Activated B cell treated with CpG ODN at 0.5 μM for 24 hours (primary cell): ENCODE measurements at regions not wholly inside any gene's neighbourhood (a gene's known extent, or its start where the extent isn't known, plus 50 kb on each side); places are given as distances from the start of the nearest gene placed in this dataset.

Experiments
- ATAC-seq: fragments of 200-7000 bp; cut with Tn5 transposase; one replicate; pipeline ENCODE4 v1.10.0; 2021; ENCODE audit warnings: low read depth, mild to moderate bottlenecking, moderate library complexity
- CTCF ChIA-PET: fragments of 350-600 bp; sonication (Branson Sonifier 250); formaldehyde crosslinking; loops from one replicate; lab custom pipeline; 2021; ENCODE audit warnings: antibody characterized with exemption; lab: Charles Lee
- POLR2A ChIA-PET: fragments of 350-600 bp; sonication (Branson Sonifier 250); formaldehyde crosslinking; loops from one replicate; lab custom pipeline; 2021; ENCODE audit warnings: antibody characterized with exemption; lab: Charles Lee
- DNase-seq: peaks from one replicate; pipeline ENCODE4 v3.0.0; 2022
- H3K27ac Mint-ChIP-seq: one replicate; pipeline ENCODE4 v1.8.0; 2020; ENCODE audit warnings: mixed read lengths
- H3K27me3 Mint-ChIP-seq: one replicate; pipeline ENCODE4 v1.8.0; 2021; ENCODE audit warnings: mixed read lengths
- H3K36me3 Mint-ChIP-seq: one replicate; pipeline ENCODE4 v1.8.0; 2021; ENCODE audit warnings: low read depth, mixed read lengths
- H3K4me1 Mint-ChIP-seq: one replicate; pipeline ENCODE4 v1.8.0; 2021; ENCODE audit warnings: mixed read lengths
- H3K4me3 Mint-ChIP-seq: one replicate; pipeline ENCODE4 v1.8.0; 2020; ENCODE audit warnings: mild to moderate bottlenecking, mixed read lengths
- H3K9me3 Mint-ChIP-seq: one replicate; pipeline ENCODE4 v1.8.0; 2020; ENCODE audit warnings: mixed read lengths
- intact Hi-C: fragments of 100-400 bp; cut with micrococcal nuclease; formaldehyde crosslinking; loops from one replicate; pipeline ENCODE4 v1.15.1; 2024
- TF ChIP-seq, protein P1 (sequence below): fragments of 200-600 bp; IDR thresholded peaks from one replicate; pipeline ENCODE4 v1.8.0; 2022; ENCODE audit warnings: antibody characterized with exemption, mild to moderate bottlenecking

DNA sequence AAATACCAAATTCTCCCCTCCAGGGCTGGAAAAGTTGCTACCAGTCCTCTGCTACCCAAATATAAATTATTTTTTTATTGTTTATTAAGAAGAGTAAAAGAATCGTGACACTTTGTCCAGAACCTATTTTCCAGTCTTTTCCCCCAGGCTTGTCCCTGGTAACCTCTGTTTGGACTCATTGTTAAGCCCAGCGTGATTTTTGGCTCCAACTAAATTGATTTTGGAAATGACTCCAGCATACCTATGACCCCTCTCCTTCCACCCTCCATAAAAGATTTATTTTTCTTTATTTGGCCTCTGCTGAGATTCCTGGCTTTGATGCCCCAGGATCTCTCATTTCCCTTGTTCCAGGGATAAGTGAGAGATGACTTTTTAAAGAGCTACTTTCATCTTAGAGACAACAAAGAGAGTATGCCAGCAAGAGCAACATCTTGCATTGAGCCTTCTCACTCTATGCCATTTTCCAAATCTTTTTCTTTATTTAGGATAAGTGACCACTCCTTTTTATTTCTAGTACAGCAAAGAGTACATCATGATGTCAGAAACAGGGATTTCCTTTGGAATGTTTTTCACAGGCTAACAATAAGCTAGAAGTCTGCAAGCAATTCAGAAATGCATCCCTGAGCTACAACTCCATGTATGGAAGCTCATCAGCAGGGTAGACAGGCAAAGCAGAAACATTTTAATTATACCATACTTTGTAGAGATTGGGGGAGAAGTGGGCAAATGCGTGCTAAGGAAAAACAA, 75.8 kb downstream of the DAD1 start:
- no peaks in the 10 kb centered on the region for H3K27me3 Mint-ChIP-seq
- H3K9me3 Mint-ChIP-seq, result no peaks in the 10 kb centered on the region
- CTCF ChIA-PET, result interaction anchor here (1.1 to 1.3 kb wide), 2 partner anchors 9 to 57 kb away, joined by 3 read pairs; no protein-coding TSS in a partner anchor
- TF ChIP-seq, protein P1, sequence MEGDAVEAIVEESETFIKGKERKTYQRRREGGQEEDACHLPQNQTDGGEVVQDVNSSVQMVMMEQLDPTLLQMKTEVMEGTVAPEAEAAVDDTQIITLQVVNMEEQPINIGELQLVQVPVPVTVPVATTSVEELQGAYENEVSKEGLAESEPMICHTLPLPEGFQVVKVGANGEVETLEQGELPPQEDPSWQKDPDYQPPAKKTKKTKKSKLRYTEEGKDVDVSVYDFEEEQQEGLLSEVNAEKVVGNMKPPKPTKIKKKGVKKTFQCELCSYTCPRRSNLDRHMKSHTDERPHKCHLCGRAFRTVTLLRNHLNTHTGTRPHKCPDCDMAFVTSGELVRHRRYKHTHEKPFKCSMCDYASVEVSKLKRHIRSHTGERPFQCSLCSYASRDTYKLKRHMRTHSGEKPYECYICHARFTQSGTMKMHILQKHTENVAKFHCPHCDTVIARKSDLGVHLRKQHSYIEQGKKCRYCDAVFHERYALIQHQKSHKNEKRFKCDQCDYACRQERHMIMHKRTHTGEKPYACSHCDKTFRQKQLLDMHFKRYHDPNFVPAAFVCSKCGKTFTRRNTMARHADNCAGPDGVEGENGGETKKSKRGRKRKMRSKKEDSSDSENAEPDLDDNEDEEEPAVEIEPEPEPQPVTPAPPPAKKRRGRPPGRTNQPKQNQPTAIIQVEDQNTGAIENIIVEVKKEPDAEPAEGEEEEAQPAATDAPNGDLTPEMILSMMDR, result no peak
- peaks cover 93% of the 10 kb centered on the region for H3K4me1 Mint-ChIP-seq
- H3K27ac Mint-ChIP-seq, result peak overlapping the region; percentile 51
- POLR2A ChIA-PET, result interaction anchor here (0.6 to 1.4 kb wide), 3 partner anchors 10 to 42 kb away, joined by 3 to 7 read pairs (median 7); no protein-coding TSS in a partner anchor
- H3K4me3 Mint-ChIP-seq, result no peak overlapping the region
- ATAC-seq, result no peak
- no peak for DNase-seq
- intact Hi-C loops, result no loop called here
- H3K36me3 Mint-ChIP-seq, result no peaks in the 10 kb centered on the region

DNA sequence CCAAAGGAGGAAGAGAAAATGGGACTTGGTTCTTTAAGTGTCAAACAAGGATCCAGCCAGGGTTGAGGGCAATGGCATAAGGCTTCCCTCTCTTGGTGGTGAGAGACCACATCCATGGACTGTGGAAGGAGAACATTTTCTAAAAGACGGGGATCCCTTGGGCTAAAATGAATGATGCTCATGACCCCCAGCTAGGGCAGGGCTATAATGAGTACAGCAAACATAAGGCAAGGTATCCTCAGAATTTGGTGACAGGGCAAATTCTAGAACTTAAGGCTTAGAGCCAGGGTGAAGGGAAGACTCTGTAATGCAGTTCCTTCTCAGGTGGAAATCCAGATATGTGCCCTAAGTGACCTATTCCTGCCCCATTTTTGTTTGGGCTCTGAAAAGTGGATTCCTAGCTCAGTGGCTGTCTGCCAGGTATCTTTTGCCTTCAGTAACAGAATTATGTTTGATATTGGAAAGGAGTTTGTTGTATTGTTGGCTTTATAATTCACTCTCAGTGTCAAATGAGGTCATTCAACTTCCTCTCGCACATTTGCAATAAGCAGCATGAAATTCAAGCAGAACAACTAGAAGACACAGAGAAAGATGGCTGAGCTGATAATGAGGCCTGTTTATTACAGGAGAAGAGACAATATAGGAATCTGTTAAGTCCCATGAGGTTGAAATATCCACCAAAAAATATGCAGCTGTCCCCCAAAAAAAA, 76.8 kb downstream of the DAD1 start:
- POLR2A ChIA-PET, result interaction anchor here (1.1 to 9.9 kb wide), 4 partner anchors 12 to 44 kb away, joined by 6 to 100 read pairs (median 54); no protein-coding TSS in a partner anchor
- TF ChIP-seq, protein P1, result no peak
- CTCF ChIA-PET, result interaction anchor here (1.3 to 1.4 kb wide), 2 partner anchors 19 to 58 kb away, joined by 3 read pairs; no protein-coding TSS in a partner anchor
- no peaks in the 10 kb centered on the region for H3K27me3 Mint-ChIP-seq
- H3K4me3 Mint-ChIP-seq, result no peak overlapping the region
- peak overlapping the region; percentile 30 for H3K27ac Mint-ChIP-seq
- H3K9me3 Mint-ChIP-seq, result no peaks in the 10 kb centered on the region
- H3K36me3 Mint-ChIP-seq, result no peaks in the 10 kb centered on the region
- intact Hi-C loops, result no loop called here
- DNase-seq (no peak), ATAC-seq (no peak)
- peaks cover 93% of the 10 kb centered on the region for H3K4me1 Mint-ChIP-seq

DNA sequence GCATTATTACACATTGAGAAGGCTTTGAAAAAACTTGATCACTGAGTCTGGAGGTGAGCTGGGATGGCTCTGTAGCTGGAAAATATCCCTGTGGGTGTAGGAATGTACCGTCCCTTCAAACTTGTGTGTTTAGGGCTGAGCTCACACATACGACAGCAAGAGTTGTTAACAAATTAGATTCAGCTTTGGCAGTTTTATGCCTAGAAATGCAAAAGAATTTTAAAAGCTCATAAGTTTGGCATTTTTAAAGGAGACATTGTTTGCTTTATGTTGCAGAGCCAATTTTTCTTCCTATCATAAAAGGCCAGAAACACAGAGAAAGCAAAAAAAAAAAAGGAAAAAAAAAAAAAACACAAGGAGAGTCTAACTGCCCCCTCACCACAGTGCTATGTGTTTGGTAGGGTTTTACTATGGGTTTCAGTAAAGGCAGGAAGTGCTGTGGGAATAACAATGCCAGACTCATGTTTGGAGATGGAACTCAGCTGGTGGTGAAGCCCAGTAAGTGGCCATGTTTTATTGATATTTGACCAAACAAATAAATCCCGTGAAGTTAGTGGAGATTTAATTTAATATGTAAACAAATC, 78.4 kb downstream of the DAD1 start:
- no peaks in the 10 kb centered on the region for H3K9me3 Mint-ChIP-seq
- POLR2A ChIA-PET, result interaction anchor here (0.7 to 9.9 kb wide), 13 partner anchors 9 to 127 kb away, joined by 4 to 100 read pairs (median 9); no protein-coding TSS in a partner anchor
- no peaks in the 10 kb centered on the region for H3K27me3 Mint-ChIP-seq
- H3K27ac Mint-ChIP-seq, result peak overlapping the region; percentile 90
- peaks cover 93% of the 10 kb centered on the region for H3K4me1 Mint-ChIP-seq
- CTCF ChIA-PET, result interaction anchor here (1.4 to 5.7 kb wide), 4 partner anchors 9 to 46 kb away, joined by 3 to 36 read pairs (median 6); no protein-coding TSS in a partner anchor
- DNase-seq (no peak), ATAC-seq (no peak)
- H3K36me3 Mint-ChIP-seq, result no peaks in the 10 kb centered on the region
- intact Hi-C loops, result loop anchor here (1.0 kb wide), 1 partner anchor 10 kb away; no protein-coding TSS in a partner anchor
- TF ChIP-seq, protein P1, result no peak
- H3K4me3 Mint-ChIP-seq, result no peak overlapping the region

DNA sequence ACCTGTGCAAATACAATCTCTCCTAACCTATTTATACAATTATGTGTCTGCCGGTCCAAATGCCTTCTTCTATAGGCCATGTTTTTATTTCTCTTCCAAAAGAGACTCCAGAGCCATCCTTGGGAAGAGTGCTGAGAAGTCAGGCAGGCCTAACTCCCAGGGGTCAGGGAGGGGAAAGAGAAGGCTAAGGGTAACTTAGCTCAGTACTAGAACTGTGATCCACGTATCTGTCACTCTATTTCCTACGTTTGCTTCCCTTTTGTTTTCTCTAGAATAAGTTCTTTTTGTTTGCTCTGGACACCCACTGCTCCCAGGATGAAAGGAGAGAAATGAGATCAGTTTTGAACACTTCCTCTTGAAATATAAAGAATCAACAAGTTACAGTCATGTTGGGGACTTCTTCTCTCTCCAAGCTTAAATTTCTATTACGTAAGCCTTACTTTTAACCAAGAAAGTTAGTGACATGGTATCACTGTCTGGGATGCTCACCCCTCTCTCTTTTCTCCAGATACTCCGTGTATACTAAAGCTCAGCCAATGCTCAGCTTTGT, 79.2 kb downstream of the DAD1 start:
- Mint-ChIP-seq H3K9me3 (no peaks in the 10 kb centered on the region), H3K36me3 (no peaks in the 10 kb centered on the region), H3K27me3 (no peaks in the 10 kb centered on the region), H3K4me3 (peak overlapping the region; percentile 48), H3K27ac (peak overlapping the region; percentile 90), H3K4me1 (peaks cover 92% of the 10 kb centered on the region)
- TF ChIP-seq, protein P1, result no peak
- CTCF ChIA-PET, result interaction anchor here (0.6 to 5.7 kb wide), 4 partner anchors 10 to 46 kb away, joined by 4 to 36 read pairs (median 6); no protein-coding TSS in a partner anchor
- no peak for DNase-seq
- POLR2A ChIA-PET, result interaction anchor here (0.7 to 9.9 kb wide), 17 partner anchors 9 to 126 kb away, joined by 3 to 100 read pairs (median 8); no protein-coding TSS in a partner anchor
- intact Hi-C loops, result loop anchor here (1.0 to 2.0 kb wide), 2 partner anchors 10 to 19 kb away; no protein-coding TSS in a partner anchor
- no peak for ATAC-seq
